ENCODE measurements at regions not wholly inside any gene's neighbourhood (a gene's known extent, or its start where the extent isn't known, plus 50 kb on each side); places are given as distances from the start of the nearest gene placed in this dataset.

DNA sequence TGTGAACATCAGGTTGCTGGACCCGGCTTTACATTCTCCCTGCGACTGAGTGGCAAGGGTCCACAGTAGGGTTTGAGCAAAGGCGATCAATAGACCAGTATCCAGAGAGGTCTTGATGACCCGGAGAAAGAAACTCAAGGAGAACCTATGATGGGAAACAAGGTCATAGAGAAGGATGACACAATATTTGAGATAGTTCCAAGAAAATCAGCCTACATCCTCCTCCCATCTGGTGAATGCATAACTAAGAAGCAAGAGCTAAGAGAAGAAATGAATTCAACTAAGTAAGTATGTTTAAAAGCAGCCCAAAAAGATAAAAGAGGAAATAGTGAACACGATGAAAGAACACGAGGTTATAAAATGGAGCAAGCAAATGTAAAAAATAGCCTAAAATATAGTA lies 166.3 kb downstream of the CD8B2 start:
- no peak overlapping the region for H3K27ac ChIP-seq (ENCODE audit: low read depth, low read length)
- no peak overlapping the region for H3K4me3 ChIP-seq (ENCODE audit: insufficient read depth, low read length, poor library complexity, severe bottlenecking)
- H3F3A ChIP-seq (ENCODE audit: insufficient read depth), result no peaks in the 10 kb centered on the region
- no peaks in the 10 kb centered on the region for H3K79me2 ChIP-seq (ENCODE audit: insufficient read depth, low read length)
- no peak overlapping the region for H3K9ac ChIP-seq (ENCODE audit: low read length)
- H4K20me1 ChIP-seq (ENCODE audit: low read depth, low read length), result no peaks in the 10 kb centered on the region
- H3K27me3 ChIP-seq (ENCODE audit: low read length), result no peaks in the 10 kb centered on the region
- TF ChIP-seq, protein P1, sequence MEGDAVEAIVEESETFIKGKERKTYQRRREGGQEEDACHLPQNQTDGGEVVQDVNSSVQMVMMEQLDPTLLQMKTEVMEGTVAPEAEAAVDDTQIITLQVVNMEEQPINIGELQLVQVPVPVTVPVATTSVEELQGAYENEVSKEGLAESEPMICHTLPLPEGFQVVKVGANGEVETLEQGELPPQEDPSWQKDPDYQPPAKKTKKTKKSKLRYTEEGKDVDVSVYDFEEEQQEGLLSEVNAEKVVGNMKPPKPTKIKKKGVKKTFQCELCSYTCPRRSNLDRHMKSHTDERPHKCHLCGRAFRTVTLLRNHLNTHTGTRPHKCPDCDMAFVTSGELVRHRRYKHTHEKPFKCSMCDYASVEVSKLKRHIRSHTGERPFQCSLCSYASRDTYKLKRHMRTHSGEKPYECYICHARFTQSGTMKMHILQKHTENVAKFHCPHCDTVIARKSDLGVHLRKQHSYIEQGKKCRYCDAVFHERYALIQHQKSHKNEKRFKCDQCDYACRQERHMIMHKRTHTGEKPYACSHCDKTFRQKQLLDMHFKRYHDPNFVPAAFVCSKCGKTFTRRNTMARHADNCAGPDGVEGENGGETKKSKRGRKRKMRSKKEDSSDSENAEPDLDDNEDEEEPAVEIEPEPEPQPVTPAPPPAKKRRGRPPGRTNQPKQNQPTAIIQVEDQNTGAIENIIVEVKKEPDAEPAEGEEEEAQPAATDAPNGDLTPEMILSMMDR (IDR thresholded peaks at IDR 0.05; ENCODE audit: insufficient read depth, low read length, poor library complexity, severe bottlenecking), result no peak
- no peak for TF ChIP-seq EZH2phosphoT487 (conservative IDR thresholded peaks at IDR 0.05; ENCODE audit: low read length)
- H3K36me3 ChIP-seq (ENCODE audit: low read length), result no peaks in the 10 kb centered on the region
- H3K9me3 ChIP-seq (ENCODE audit: insufficient read depth, low read length), result no peaks in the 10 kb centered on the region
- no peak overlapping the region for H2AFZ ChIP-seq (ENCODE audit: low read depth, low read length, severe bottlenecking)
- no peak overlapping the region for H3K4me2 ChIP-seq (ENCODE audit: low read depth, low read length, poor library complexity, severe bottlenecking)
- no peaks in the 10 kb centered on the region for H3K9me2 ChIP-seq (replicated peaks; ENCODE audit: insufficient read depth, low read length)

GRCh38 chr2:106658616-106659015 lies 171.5 kb downstream of the CD8B2 start:
- no peaks in the 10 kb centered on the region for H3K27me3 ChIP-seq (ENCODE audit: low read length)
- H3K9ac ChIP-seq (ENCODE audit: low read length), result no peak overlapping the region
- no peaks in the 10 kb centered on the region for H3K79me2 ChIP-seq (ENCODE audit: insufficient read depth, low read length)
- no peaks in the 10 kb centered on the region for H3K36me3 ChIP-seq (ENCODE audit: low read length)
- no peak overlapping the region for H3K4me2 ChIP-seq (ENCODE audit: low read depth, low read length, poor library complexity, severe bottlenecking)
- no peak overlapping the region for H2AFZ ChIP-seq (ENCODE audit: low read depth, low read length, severe bottlenecking)
- no peaks in the 10 kb centered on the region for H3F3A ChIP-seq (ENCODE audit: insufficient read depth)
- H4K20me1 ChIP-seq (ENCODE audit: low read depth, low read length), result no peaks in the 10 kb centered on the region
- H3K9me3 ChIP-seq (ENCODE audit: insufficient read depth, low read length), result peaks cover 6% of the 10 kb centered on the region; the same call in 1 of the 2 replicates
- no peak overlapping the region for H3K4me3 ChIP-seq (ENCODE audit: insufficient read depth, low read length, poor library complexity, severe bottlenecking)
- TF ChIP-seq, protein P1 (IDR thresholded peaks at IDR 0.05; ENCODE audit: insufficient read depth, low read length, poor library complexity, severe bottlenecking), result no peak
- TF ChIP-seq EZH2phosphoT487 (conservative IDR thresholded peaks at IDR 0.05; ENCODE audit: low read length), result no peak
- no peaks in the 10 kb centered on the region for H3K9me2 ChIP-seq (replicated peaks; ENCODE audit: insufficient read depth, low read length)
- no peak overlapping the region for H3K27ac ChIP-seq (ENCODE audit: low read depth, low read length)

GRCh38 chr2:106664669-106665068 lies 177.5 kb downstream of the CD8B2 start:
- Histone ChIP-seq H2AFZ (ENCODE audit: low read depth, low read length, severe bottlenecking) (peak overlapping the region; percentile 71), H4K20me1 (ENCODE audit: low read depth, low read length) (no peaks in the 10 kb centered on the region), H3K9ac (ENCODE audit: low read length) (peak overlapping the region; percentile 9; the same call in 1 of the 2 replicates), H3K9me3 (ENCODE audit: insufficient read depth, low read length) (peaks cover 12% of the 10 kb centered on the region; the same call in 1 of the 2 replicates), H3K4me3 (ENCODE audit: insufficient read depth, low read length, poor library complexity, severe bottlenecking) (no peak overlapping the region), H3K27me3 (ENCODE audit: low read length) (no peaks in the 10 kb centered on the region), H3K36me3 (ENCODE audit: low read length) (no peaks in the 10 kb centered on the region), H3K27ac (ENCODE audit: low read depth, low read length) (peak overlapping the region; percentile 57), H3K79me2 (ENCODE audit: insufficient read depth, low read length) (no peaks in the 10 kb centered on the region), H3K4me2 (ENCODE audit: low read depth, low read length, poor library complexity, severe bottlenecking) (peak overlapping the region; percentile 46), H3K9me2 (replicated peaks; ENCODE audit: insufficient read depth, low read length) (no peaks in the 10 kb centered on the region), H3F3A (ENCODE audit: insufficient read depth) (no peaks in the 10 kb centered on the region)
- TF ChIP-seq, protein P1 (IDR thresholded peaks at IDR 0.05; ENCODE audit: insufficient read depth, low read length, poor library complexity, severe bottlenecking), result no peak
- no peak for TF ChIP-seq EZH2phosphoT487 (conservative IDR thresholded peaks at IDR 0.05; ENCODE audit: low read length)
